GM19455 (cell line): ENCODE measurements at regions not wholly inside any gene's neighbourhood (a gene's known extent, or its start where the extent isn't known, plus 50 kb on each side); places are given as distances from the start of the nearest gene placed in this dataset.

Experiments
- ATAC-seq: cut with Tn5 transposase; IDR thresholded peaks from one replicate; pipeline ENCODE4 v1.9.1; 2021; ENCODE audit not compliant: unreplicated experiment

- ATAC-seq, result no peak
Observed at GRCh38 chr2:163370169-163370886, 365.5 kb downstream of the FIGN start.

DNA sequence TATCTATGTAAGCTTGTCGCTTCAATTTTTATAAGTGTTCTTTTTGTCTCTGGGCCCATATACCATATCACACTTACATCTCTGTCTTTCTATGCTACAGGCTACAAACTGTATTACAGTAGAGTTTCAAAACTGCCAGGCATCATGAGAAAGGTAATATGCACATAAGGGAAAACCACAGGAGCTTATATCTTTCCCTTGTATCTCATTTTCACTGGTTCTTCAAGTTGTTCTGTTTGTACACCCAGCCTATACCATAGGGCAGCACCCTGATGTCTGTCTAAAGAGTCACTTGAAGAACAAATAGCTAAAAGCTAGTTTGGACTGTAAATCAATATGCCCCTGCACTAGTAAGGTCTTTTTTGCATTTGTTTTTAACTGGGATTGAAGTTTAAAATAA, 366.7 kb downstream of the FIGN start:
- ATAC-seq, result no peak

DNA sequence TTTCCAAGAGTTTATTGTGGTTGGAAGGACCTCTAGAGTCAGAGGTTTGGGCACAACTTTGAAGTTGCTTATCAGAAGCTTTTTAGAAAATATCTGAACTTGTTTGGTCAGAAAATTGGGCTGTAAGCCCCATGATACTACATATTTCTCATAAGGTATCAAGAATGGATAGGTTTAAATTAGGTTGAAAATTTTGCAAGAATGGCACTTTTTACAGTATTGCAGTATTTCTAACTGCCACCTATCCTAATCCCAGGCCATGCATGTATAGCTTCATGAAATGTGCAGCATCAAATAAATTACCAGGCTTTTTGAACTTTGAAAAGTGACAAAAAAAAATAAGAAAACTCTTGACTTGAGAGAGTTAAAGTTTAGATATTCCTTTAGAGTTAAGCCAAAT, 367.2 kb downstream of the FIGN start:
- no peak for ATAC-seq

DNA sequence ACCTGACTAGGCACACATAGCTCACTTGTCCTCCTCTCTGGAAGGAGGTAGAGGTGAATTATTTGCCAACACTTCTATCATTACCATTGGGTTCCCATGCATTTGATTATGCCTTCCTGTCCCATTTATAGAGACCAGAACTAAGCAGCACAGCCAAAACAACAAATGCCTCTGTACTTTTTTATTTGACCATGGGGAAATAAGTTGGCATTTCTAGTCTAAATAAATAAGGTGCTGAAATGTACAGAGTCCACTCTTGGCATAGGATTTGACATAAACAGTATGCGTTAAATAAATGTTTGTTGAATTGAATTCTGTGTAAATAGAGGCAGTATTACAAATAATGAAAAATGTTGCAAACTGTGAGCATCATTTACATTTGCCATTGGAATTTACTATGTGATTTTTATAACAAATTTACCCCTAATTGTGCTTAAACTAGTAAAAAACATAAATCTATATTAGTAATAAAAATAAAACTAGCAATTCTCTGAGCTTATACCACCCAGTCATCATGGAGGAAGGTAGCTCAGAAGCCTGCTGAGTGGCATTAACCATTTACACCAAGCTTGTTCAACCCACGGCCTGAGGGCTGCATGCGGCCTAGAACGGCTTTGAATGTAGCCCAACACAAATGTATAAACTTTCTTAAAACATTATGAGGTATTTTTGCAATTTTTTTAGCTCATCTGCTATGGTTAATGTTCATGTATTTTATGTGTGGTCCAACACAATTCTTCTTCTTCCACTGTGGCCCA, 367.8 kb downstream of the FIGN start:
- ATAC-seq, result no peak

- ATAC-seq, result no peak
Observed at GRCh38 chr2:163364736-163365135, 371.1 kb downstream of the FIGN start.

DNA sequence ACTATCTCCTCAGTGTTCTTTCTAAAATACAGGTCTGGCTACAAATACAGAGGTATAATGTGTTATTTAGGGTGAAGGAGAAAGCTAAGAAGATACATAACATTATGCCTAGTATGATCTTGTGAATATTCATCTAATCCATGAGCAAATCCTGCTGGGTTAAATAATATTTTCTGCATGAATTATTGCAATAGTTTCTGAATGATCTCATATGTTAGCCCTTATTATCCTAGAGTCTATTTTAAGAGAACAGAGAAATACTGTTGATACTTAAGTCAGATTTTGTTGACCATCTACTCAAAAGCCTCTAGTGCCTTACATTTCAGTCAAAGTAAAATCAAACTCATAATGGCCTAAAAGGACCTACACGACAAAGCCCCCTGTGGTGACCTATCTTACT, 382.3 kb downstream of the FIGN start:
- no peak for ATAC-seq

DNA sequence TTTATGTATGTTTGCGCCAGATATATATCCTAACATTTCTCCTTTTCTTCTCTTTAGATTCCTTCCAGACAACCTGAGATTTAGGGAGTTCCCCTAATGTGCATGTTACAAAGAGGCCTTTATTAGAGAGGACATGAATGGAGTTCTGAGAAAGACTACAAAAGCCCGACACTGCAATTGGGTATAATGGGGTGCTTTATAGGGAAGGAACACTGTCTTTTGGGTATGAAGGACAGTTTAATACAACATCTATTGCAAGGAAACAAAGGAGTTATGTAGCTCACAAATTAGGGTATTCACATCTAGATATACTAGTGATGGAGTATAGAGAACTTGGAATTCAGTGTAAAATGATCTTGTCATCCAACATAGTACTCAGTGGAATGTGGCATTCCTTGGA, 383.8 kb downstream of the FIGN start:
- no peak for ATAC-seq

DNA sequence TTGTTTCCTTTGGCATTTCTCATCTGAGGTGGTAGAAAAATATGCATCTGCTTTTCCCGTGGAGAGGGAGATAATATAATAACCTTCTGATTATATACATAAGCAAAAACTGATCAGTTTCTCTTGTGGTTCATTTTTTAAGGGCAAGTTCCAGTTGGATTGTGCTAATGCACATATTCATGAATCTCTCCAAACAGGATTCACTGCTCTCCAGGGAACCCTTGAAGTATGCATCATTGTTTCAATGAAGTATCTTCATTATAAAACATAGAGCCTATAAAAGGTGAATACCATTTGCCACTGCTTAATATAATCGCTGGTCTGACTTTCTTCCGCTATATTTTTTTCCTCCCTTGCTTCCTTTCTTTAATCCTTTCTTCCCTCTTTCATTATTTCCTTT, 384.7 kb downstream of the FIGN start:
- ATAC-seq, result no peak

DNA sequence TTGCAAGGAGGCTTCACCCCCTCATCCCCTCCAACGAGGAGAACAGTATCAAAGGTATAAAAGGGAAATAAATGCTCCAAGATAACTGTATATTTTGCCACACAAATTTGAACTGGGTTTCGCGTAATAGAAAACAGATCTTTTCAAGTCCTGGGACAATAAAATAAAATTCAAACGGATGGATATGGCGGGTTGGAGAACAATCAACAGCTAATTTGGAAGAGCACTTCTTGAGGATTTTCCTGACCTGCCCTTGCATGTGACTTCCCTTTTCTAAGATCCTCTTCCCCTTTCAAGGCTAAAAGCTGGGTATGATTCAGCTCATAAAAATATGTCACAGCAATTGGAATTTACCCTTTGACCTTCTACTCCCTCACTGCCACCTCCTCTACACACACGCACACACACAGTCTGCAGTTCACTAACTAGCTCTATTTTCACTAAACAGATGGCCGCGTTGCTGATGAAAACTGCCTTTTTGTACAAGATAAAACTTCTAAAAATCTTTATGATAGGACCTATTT, 386.9 kb downstream of the FIGN start:
- no peak for ATAC-seq

DNA sequence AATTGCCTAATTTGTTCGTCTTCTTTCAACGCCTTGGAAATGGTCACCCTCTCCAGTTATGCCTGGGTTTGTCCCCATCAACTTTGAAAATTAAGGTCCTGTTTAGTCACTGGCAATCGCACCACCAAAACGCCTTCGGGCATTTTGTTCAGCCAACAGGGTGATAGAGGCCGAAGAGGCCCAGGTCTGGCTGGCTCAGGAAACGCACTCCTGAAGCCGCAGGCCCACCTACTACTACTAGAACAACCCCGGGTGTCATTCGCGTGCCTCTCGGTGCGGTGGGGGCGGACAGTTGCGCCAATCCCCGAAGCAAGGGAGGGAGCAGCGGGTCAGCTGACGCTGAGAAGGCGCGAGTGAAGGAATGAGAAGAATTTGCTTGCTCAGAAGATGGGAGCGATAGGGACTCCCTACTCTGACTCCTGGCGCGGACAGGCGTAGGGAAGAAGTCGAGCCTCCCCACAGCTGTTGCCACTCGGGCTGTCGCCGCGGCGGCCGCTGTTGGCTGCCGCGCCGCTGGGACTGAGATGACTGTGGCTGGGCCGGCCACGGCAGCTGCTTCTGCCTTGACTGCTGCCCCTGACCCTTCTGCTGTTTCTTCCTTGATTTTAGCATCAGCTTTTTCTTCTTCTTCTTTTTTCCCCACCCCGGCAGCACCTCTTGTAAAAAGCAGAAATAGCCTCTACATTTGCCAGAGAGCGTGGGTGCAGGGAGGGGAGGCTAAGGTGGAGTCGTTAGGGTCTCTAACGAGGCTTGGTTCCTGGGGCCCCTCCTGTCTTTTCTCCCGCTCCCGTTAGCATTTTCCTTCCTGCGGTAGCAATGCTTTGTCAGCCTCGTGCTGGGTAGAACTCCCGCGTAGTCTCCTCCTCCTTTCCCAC, 387.6 kb downstream of the FIGN start:
- ATAC-seq, result no peak

GRCh38 chr2:163345795-163346573, 389.8 kb downstream of the FIGN start:
- peak; percentile 90 for ATAC-seq

DNA sequence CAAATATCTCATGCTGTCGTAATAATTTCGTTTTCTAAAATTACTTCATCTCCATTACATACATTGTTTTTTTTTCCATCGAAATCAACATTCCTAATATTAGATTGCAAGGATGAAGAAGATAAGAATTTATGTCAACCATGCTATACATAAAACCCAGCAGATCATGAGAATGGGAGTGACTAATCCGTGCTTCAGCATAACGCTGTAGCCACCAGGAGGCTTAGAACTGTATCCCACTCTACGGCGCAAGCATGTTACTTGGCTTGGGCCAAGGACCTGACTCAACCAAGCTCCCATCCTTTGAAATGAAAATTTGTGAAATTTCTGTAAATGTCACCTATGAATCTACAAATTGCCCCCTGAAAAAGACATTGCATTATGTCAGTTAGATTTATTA, 392.5 kb downstream of the FIGN start:
- ATAC-seq, result no peak

DNA sequence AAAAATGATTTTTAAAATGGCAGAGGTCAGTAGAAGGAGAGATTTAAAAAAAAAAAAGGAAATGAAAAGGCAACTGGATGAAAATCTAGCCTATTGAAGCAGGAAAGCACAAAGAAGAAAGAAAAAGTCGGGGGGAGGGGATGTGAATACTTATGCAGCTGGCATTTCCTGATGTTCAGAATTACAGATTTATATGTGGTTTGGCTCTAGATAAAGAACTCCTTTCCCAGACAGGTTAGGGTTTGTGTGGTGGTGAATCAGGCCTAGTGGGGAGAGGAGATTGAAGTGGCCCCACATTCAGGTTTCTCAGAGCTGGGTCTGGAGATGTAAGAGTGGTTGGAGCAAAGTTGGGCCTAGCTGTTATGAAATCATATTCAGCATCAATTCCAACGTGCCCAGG, 394.4 kb downstream of the FIGN start:
- no peak for ATAC-seq

- ATAC-seq, result no peak
Observed at GRCh38 chr2:163338270-163338669, 397.5 kb downstream of the FIGN start.

DNA sequence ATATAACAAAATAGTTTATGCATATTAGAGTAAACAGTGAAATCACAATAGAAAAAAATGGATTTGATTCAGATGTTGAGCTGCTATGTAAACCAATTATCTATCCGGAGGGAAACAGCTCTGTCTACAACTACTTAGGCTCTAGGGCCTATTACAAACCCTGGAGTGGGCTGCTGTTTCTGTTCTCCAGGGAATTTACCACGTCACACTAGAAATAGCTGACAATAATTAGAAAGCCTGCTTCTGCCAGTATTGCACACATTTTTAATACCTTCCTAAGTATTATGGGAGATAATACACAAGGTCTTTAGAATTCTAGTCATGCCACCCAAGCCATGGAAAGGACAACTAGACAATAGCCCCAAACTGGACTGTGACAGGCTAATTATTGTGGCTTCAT, 411.1 kb downstream of the FIGN start:
- no peak for ATAC-seq

GRCh38 chr2:163319006-163319405, 416.8 kb downstream of the FIGN start:
- ATAC-seq, result no peak

DNA sequence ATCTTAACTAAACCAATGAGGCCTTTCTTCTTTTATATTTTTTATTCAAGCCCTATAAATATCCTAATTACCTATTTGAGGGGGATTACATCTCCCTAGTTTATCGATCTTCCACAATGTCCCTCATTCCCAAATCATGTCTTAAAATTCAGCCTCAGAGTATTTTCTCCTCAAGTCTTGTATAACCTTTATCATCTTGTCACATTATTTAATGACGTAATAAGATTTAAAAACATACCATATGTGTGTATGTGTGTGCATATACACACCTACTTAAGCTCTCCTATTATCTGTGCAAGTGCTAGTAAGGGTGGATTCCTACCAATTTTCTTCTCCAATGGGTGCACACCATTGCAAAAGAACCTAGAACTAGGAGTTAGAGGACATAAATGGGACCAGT, 421.1 kb downstream of the FIGN start:
- ATAC-seq, result no peak

DNA sequence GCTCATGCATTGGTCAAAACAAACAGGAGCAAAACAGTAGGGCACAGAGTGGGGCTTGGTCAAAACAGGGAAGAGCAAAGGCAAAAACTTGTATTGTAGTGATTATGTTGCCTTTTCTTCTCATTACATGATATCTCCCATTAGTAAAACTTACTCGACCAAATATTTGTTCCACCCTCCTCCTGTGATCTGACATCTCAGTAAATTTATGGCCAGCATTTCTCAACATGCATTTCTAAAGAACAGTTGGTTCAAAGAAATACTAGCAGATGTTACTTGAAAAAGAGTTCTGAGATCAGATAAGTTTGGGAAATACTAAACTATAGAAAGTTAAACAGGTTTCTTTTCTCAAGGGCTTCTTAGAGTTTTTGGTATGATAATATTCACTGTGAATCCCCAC, 423.1 kb downstream of the FIGN start:
- ATAC-seq, result no peak

DNA sequence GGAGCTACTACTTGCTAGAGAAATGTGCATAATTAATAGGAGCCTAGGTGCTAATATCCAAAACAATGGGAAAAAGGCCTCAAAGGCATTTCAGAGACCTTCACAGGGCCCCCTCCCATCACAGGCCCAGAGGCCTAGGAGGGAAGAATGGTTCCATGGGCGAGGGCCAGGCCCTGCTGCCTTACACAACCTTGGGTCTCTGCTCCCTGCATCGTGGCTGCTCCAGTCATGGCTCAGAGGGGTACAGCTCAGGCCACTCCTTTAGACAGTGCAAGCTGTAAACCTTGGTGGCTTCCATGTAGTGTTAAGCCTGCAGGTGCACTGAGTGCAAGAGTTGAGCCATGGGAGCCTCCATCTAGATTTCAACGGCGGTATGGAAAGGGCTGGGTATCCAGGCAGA, 429.2 kb downstream of the FIGN start:
- no peak for ATAC-seq

- no peak for ATAC-seq
Observed at GRCh38 chr2:163302141-163302540, 433.7 kb downstream of the FIGN start.

DNA sequence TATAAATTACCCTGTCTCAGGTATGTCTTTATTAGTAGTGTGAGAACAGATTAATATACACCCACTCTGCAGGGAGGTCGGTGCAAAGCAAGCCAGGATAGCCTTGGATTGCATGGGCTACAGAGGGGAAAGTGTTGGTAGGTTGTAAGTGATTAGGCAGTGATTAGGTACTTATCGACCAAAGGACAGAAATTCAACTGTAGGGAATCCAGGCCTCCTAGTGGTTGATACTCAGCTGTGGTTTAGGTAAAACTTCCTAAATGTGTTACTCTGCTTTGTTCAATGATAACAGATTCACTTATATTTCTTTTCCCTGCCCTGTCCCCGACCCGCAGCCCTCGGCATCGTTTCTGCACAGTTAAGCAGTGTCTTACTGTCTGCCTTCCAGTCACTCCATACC, 444.0 kb downstream of the FIGN start:
- ATAC-seq, result no peak
